K562 (cell line): ENCODE measurements at regions not wholly inside any gene's neighbourhood (a gene's known extent, or its start where the extent isn't known, plus 50 kb on each side); places are given as distances from the start of the nearest gene placed in this dataset.

Experiments used
- STAT5B ChIP-seq: fragments of 250-450 bp; sonication (Bioruptor Pico); IDR thresholded peaks from 2 replicates; pipeline ENCODE4 v1.8.0; 2021; ENCODE audit warnings: mild to moderate bottlenecking, inconsistent platforms
- ZNF143 ChIP-seq: sonication (generic); formaldehyde crosslinking; IDR thresholded peaks from 2 replicates; pipeline ENCODE4 v1.9.0; 2022; ENCODE audit warnings: mild to moderate bottlenecking, missing genetic modification reagents

DNA sequence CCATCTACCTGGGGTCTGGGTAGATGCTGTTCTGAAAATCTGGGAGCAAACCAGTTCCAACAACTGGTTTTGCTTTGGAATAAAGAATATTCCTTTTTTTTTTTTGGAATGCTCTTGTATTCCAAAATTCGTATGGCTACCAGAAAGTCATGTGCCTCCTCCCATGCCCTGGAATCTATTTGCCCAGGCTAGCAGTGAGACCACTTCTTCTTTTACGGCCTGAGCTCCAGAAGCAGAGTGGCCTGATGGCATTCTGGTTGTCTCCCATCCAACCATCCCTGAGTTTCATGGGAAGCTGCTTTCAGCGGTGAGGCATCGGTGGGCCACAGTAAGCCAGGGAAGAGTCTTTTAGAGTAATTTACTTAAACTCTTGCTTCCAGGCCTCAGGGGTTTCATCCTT is 113.4 kb upstream of the RAB4A start:
- TF ChIP-seq STAT5B (CRISPR knock-in tag) (no peak), ZNF143 (no peak)
